Pancreas (tissue), 10 donors: ENCODE measurements at regions not wholly inside any gene's neighbourhood (a gene's known extent, or its start where the extent isn't known, plus 50 kb on each side); places are given as distances from the start of the nearest gene placed in this dataset.

Experiments
- ATAC-seq, 4 donors: fragments of 200-7000 bp; cut with Tn5 transposase; one replicate each; pipeline versions ENCODE4 v1.8.0 to v1.9.1; 2020; ENCODE audit warnings: mild to moderate bottlenecking in 4 of 4, moderate library complexity in 4 of 4
- DNase-seq, 6 donors: peaks; one replicate each; pipeline ENCODE4 v3.0.0-alpha.2; 2020
- FAIRE-seq: peaks from 2 replicates; lab custom pipeline; 2012; peaks lifted over from hg19 to GRCh38; lab: Jason Lieb, UNC
- H3K27ac ChIP-seq, 4 donors: fragments of 200-600 bp; sonication (generic); 1 replicate in 3 of 4; 2 replicates in 1 of 4; pipeline versions ENCODE4 v1.5.0 to v1.8.0; 2020
- H3K27me3 ChIP-seq, 4 donors: fragments of 200-600 bp; one replicate each; pipeline ENCODE4 v1.8.0; 2021
- H3K36me3 ChIP-seq, 3 donors: fragments of 200-600 bp; sonication (generic) in 1 of 3; one replicate each; pipeline versions ENCODE4 v1.5.0 to v1.8.0; 2020 to 2021
- H3K4me1 ChIP-seq, 3 donors: fragments of 200-600 bp; one replicate each; pipeline ENCODE4 v1.8.0; 2021
- H3K4me3 ChIP-seq, 4 donors: fragments of 200-600 bp; sonication (generic) in 2 of 4; one replicate each; pipeline versions ENCODE4 v1.5.0 to v1.8.0; 2020 to 2021
- H3K9me3 ChIP-seq, 4 donors: fragments of 200-600 bp; one replicate each; pipeline ENCODE4 v1.8.0; 2021
- CTCF ChIP-seq, 4 donors: fragments of 200-600 bp; sonication (generic) in 3 of 4; IDR thresholded peaks; one replicate each; pipeline versions ENCODE4 v1.5.0 to v1.8.0; 2021; ENCODE audit warnings: antibody characterized with exemption in 4 of 4
- WGBS, 2 donors: extraction: QIAGEN DNeasy Blood & Tissue Kit; methylation state at CpG; one replicate each; pipeline ENCODE4 v1.1.7; 2013; 5-methylcytosine and 5-hydroxymethylcytosine counted together
- intact Hi-C, 3 donors: fragments of 100-400 bp; cut with DNase I; formaldehyde crosslinking; loops; one replicate each; pipeline versions ENCODE4 v1.11.1 to v1.14.2; 2022
- donor health status: healthy with polysubstance abuse.
- donor health status: DM: no; HTN: no; CAD: no; lungs with moderate emphysema.
- donor health status: DM: no; HTN: no; CAD: no.
- donor health status: control.
- donor health status: control.
- donor health status: Bipolar disorder and iron deficiency.
- donor health status: DM: yes; HTN: yes; CAD: no.
- donor health status: DM: no; HTN: no; CAD: no.
- donor health status: DM: no; HTN: no; CAD: no.
- donor health status: DM: yes; HTN: yes; CAD: no.

GRCh38 chr5:170159947-170160346 is 54.2 kb downstream of the FOXI1 start:
- ATAC-seq (no peak), DNase-seq (no peak), FAIRE-seq (no peak)
- no peaks in the 10 kb centered on the region for H3K4me1 ChIP-seq
- no peak overlapping the region for H3K27ac ChIP-seq
- no peaks in the 10 kb centered on the region for H3K36me3 ChIP-seq
- H3K4me3 ChIP-seq = no peak overlapping the region
- 82 to 87% methylated on average over 3 of the region's 3 CpGs for WGBS, 2 donors
- H3K27me3 ChIP-seq = no peaks in the 10 kb centered on the region
- H3K9me3 ChIP-seq = no peaks in the 10 kb centered on the region
- TF ChIP-seq CTCF (IDR thresholded peaks at IDR 0.05) = no peak
- intact Hi-C loops = no loop called here

GRCh38 chr5:170161069-170161468 is 55.4 kb downstream of the FOXI1 start:
- Histone ChIP-seq H3K4me1 (no peaks in the 10 kb centered on the region), H3K27ac (no peak overlapping the region), H3K27me3 (no peaks in the 10 kb centered on the region), H3K9me3 (no peaks in the 10 kb centered on the region), H3K4me3 (no peak overlapping the region), H3K36me3 (no peaks in the 10 kb centered on the region)
- ATAC-seq (no peak), DNase-seq (no peak), FAIRE-seq (no peak)
- WGBS, 2 donors = 77 to 83% methylated on average over 6 of the region's 6 CpGs
- intact Hi-C loops = no loop called here
- no peak for TF ChIP-seq CTCF (IDR thresholded peaks at IDR 0.05)

GRCh38 chr5:170162631-170163321 is 57.1 kb downstream of the FOXI1 start:
- TF ChIP-seq CTCF (IDR thresholded peaks at IDR 0.05) = no peak
- FAIRE-seq (no peak), DNase-seq (no peak), ATAC-seq (no peak)
- no peaks in the 10 kb centered on the region for H3K27me3 ChIP-seq
- 83 to 86% methylated on average over 3 of the region's 3 CpGs for WGBS, 2 donors
- H3K9me3 ChIP-seq = no peaks in the 10 kb centered on the region
- H3K36me3 ChIP-seq = no peaks in the 10 kb centered on the region
- intact Hi-C loops = no loop called here
- no peak overlapping the region for H3K27ac ChIP-seq
- H3K4me3 ChIP-seq = no peak overlapping the region
- no peaks in the 10 kb centered on the region for H3K4me1 ChIP-seq

GRCh38 chr5:170164087-170164486 is 58.4 kb downstream of the FOXI1 start:
- H3K36me3 ChIP-seq = no peaks in the 10 kb centered on the region
- no peak overlapping the region for H3K4me3 ChIP-seq
- no peak for TF ChIP-seq CTCF (IDR thresholded peaks at IDR 0.05)
- no peaks in the 10 kb centered on the region for H3K9me3 ChIP-seq
- ATAC-seq (no peak), FAIRE-seq (no peak), DNase-seq (no peak)
- 74 to 81% methylated on average over 5 of the region's 5 CpGs for WGBS, 2 donors
- no peaks in the 10 kb centered on the region for H3K4me1 ChIP-seq
- H3K27ac ChIP-seq = no peak overlapping the region
- H3K27me3 ChIP-seq = no peaks in the 10 kb centered on the region
- intact Hi-C loops = no loop called here

- Histone ChIP-seq H3K27ac (no peak overlapping the region), H3K4me1 (no peaks in the 10 kb centered on the region), H3K9me3 (no peaks in the 10 kb centered on the region), H3K36me3 (no peaks in the 10 kb centered on the region), H3K4me3 (no peak overlapping the region), H3K27me3 (no peaks in the 10 kb centered on the region)
- FAIRE-seq (no peak), ATAC-seq (no peak), DNase-seq (no peak)
- intact Hi-C loops = no loop called here
- WGBS, 2 donors = 68 to 71% methylated on average over 6 of the region's 6 CpGs
- TF ChIP-seq CTCF (IDR thresholded peaks at IDR 0.05) = no peak
Measured at GRCh38 chr5:170164921-170165320, 59.2 kb downstream of the FOXI1 start.
